Fibroblast of upper back skin (primary cell): ENCODE measurements at regions not wholly inside any gene's neighbourhood (a gene's known extent, or its start where the extent isn't known, plus 50 kb on each side); places are given as distances from the start of the nearest gene placed in this dataset.

Experiments
- DNase-seq: peaks from one replicate; pipeline ENCODE4 v3.0.0-alpha.2; 2013

DNA sequence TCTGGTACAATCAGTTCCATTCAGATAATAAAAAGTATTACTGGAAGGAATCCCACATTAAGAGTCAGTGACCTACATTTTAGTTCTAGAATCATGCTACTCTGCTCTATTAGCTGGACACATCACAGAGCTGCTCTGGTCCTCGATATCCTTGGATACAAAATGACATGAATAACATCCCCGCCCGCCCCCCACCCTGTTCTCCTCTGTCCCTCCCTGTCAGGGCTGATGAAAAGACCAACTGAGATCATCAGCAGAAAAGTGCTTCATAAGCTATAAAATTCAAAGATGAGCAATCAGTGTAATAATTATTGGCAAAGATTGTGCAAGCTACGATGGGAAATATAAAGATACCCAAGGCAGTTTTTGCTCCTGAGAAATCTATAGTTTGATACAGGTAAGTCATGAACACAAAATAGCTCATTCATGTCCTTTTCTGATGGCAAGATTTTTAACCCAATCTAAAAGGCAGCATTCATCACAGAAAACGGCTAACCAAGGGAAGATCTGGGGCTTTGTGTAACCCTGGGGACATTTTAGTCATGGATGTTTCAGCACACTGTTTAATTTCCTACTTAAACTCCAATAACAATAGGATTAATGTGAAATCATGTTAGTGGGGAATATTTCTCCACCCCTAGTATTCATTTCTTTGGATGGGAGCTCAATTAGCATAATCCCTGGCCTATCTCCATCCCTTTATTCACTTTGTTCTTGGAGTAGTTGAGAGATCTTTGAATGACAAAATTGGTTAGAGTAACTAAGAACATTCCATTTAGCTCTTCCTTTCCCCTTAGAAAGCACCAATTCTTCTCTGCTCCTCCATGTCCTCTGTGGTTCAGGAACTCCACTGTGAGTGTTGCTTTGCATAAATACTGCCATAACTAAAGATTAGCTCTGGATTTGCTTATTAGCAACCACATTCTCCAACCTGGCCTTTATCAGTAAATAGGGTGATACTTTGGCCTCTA is 459.4 kb upstream of the GRIA1 start:
- no peak for DNase-seq

DNA sequence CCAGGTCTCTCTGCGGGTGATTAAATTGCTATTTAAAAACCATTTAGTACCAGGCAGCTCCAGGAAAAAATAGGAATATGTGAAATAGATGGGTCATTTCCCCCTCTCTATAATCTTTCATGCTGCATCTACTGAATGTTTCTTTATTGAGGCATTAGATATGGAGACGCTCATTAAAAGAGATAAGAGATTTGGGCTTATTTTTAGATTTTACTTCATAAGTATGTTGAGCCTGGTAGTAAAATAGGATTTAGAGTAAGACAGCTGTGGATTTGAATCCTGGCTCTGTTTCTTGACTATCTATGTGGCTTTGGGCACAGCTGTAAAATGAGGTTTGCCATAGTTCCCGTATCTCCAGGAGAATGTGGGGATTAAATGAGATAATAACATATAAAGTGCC is 451.0 kb upstream of the GRIA1 start:
- no peak for DNase-seq

- DNase-seq: peak; percentile 89
Measured at GRCh38 chr5:153043886-153044285, 446.6 kb upstream of the GRIA1 start.

DNA sequence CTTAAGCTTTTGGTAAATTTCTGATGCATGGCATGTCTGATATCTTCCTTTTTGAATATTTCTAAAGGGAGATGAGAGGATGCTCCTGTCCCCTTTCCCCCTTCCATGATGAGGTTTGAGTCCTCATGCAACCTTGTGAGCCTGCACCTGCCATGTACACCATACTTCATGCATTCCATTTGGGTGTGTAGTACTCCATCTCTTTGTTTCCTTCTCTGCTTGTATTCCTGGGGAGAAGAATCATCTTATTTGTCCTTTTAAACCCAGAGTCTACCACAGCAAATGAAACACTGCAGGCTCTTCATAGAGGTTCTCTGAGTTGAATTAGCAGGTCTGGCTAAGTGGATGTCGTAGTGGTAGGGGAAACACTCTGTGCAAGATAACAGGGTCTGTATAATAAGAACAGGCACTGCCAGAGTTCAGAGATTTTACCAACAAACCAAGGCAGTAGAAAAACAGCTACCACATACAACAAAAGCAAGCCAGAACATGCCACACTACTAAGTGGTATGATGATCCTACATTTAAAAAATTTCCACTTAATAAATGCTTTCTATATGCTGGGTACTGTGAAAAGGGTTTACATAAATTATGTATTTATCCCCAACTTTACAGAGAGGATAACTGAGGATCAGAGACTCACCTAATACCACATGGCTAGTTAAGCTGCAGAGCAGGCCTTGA is 439.8 kb upstream of the GRIA1 start:
- no peak for DNase-seq

GRCh38 chr5:153066281-153066680 is 424.2 kb upstream of the GRIA1 start:
- DNase-seq: no peak

- no peak for DNase-seq
Measured at GRCh38 chr5:153067869-153068268, 422.6 kb upstream of the GRIA1 start.

DNA sequence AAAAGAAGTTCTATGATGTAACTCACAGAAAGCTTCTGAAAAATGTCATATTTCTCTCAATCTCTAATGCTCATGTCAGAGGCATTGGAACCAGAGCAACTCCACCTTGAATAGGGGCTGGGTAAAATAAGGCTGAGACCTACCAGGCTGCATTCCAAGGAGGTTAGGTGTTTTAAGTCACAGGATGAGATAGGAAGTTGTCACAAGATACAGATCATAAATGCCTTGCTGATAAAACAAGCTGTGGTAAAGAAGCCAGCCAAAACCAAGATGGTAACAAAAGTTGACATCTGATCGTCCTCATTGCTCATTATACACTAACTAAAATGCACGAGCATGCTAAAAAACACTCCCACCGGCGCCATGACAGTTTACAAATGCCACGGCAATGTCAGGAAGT is 411.1 kb upstream of the GRIA1 start:
- no peak for DNase-seq

DNA sequence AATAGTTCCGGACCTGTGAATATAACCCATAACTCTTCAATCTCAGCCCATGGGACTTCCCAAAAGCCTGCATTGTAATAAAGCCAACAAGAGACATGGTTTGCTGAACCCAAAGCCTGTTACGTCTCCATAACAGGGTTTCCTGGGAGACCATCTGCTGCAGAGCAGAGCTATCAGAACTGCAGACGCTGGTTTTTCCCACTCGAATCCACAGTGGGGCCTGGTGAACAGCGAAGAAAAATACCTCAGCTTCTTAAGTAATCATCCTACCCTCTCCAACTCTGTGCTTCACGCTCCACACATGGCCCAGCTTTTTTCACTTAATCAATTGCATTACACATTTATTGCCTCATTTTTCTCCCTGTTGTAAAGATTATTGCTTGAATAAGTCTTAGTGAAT is 409.5 kb upstream of the GRIA1 start:
- no peak for DNase-seq

DNA sequence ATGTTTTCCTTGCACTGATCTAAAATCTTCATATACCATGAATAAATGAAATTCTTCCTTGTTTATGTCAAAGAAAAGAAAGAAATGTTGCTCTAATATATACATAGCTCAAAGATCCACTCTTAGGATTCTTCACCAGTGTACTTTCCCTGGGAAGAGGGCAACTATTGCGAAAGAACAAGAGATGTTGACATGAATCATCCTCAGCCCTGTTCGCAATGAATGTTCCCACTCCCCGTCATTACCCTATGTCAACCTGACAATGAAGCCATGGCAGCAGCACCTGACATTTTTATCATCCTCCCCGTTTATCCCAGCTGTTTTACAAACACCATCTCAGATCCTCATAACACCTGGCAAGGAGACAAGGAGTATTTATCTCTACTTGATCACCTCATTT is 409.1 kb upstream of the GRIA1 start:
- peak; percentile 18 for DNase-seq

DNA sequence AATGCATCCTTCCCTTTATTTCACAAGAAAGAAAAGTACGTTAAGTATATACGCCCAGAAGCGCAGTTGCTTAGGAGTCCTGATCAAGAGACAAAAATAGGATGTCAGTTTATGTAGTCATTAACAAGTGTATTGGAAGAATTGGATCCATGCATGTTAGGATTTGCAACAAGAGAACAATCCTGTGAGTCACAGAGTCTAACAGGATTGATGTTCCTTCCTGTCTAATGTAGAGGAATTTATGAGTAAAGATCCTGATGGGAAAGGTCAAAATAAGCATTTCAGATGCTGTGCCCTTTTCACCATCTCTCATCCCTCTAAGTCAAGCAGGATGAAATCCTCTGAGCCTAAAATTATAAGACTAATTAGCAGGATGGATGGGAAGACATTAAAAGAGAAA is 406.0 kb upstream of the GRIA1 start:
- DNase-seq: peak; percentile 13

DNA sequence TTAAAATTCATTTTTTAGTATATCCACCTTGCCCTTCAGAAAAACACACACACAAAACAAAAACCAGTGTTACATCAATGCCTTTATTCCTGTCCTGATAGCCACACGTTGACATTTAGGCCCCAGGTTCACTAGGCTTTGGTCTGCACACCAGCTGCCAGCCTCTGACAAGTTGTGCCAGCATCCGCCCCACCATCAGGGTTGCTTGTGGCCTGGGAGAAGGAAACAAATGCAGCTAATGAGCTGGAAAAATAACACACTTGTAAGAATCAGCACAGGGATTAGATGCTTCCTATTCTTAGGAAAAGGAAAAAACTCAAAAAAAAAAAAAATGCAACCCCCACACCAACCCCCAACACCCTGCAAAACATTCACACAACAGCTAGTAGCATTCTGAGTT is 404.0 kb upstream of the GRIA1 start:
- no peak for DNase-seq

GRCh38 chr5:153088538-153088937 is 401.9 kb upstream of the GRIA1 start:
- no peak for DNase-seq

DNA sequence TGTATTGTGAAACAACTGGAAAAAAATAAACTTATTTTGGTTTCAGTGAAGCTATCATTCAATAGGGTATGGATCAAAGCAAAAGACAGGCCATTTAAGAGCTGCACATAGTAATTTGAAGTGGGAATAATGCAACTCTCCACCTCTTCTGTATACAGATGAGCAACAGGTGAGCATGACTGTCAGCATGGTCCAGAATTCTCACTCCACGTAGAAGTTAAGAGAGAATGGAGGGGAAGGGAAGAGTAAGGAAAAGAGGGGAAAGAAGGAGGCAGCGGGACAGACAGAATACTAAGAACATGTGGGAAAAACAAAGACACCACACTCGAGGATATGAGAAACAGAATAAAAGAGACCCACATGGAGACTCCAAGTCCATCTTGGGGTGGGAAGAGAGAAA is 396.1 kb upstream of the GRIA1 start:
- DNase-seq: no peak

GRCh38 chr5:153096381-153096780 is 394.1 kb upstream of the GRIA1 start:
- DNase-seq: no peak

DNA sequence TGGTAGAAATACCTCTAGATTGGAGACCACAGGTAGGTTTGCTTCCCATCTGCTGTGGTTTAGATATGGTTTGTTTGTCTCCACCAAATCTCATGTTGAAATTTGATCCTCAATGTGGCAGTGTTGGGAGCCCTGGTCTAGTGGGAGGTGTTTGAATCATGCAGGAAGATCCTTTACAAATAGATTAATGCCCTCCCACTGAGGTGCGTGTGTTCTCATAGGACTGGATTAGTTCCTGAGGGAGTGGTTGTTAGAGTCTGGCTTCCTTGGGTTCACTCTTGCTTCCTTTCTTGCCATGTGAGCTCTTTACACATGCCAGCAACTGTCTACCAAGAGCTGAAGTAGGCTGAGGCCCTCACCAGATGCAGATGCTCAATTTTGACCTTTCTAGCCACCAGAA is 391.1 kb upstream of the GRIA1 start:
- no peak for DNase-seq

GRCh38 chr5:153101235-153102180 is 389.0 kb upstream of the GRIA1 start:
- DNase-seq: no peak

- DNase-seq: no peak
Measured at GRCh38 chr5:153116916-153117315, 373.6 kb upstream of the GRIA1 start.

GRCh38 chr5:153118018-153118417 is 372.5 kb upstream of the GRIA1 start:
- no peak for DNase-seq

- DNase-seq: no peak
Measured at GRCh38 chr5:153122403-153122802, 368.1 kb upstream of the GRIA1 start.

DNA sequence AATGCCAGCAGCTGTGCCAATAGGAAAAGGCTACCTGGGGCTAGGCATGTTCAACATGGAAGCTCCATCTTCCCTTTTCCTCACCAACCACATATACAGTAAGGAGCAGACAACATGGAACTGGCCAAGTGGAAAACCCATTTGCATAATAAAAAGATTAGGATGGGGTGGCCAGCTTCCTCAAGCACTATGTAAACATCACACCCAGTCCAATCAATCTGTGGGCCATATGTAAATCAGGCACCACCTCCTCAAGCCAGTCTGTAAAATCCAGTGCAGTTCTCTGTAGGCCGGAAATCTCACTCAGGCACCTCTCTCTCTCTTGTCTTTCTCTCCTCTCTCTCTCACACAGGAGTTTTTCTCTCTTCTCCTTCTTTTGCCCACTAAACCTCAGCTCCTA is 360.2 kb upstream of the GRIA1 start:
- no peak for DNase-seq

DNA sequence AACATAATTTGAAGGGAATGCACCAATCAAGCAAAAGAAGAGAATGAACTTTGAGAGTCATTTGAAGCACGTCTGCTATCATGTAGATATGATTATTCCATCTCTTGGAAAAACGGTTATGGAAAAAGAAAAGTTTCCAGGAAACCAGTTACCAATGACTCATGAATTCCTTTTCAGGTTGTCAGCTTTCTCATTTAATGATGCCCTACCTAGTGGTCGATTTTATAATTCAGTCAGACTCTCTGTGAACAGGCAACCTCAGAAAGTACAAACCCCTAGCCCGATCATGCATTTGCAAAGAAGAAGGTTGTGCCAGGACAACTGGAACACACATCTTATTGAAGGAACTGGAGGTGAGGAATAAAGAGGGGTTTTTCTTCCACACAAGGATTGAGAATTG is 355.1 kb upstream of the GRIA1 start:
- peak; percentile 63 for DNase-seq

DNA sequence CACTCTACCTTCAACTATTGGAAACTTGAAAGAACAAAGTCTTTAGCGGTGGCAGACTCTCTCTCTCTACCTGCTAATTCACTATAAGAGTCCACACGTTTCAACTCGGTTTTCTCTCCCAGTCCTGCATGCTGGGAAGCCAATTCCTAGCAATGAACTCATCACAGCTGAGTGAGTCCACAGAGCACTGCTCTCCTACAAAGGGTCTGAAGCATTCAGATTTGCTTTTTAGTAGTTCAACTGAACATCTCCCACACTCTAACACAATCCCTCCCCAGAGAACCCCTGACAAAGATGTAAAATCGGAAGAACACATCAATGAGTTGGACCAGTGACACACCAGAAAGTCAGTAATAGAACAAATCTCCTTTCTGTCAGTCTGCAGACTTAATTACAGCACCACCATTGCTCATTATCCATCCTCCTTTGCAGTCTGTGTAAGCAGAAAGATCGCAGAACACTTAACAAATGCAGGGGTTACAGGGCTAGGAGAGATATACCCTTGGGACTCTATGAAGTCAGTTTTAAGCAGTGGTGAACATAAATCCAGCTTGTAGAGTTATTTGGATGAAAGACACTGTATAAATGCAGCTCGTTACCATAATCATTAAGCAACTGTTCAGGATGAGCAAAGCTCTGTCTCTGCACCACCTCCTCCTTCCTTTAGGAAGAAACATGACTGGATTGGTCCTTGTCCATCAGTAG is 353.4 kb upstream of the GRIA1 start:
- DNase-seq: no peak
